ENCODE measurements at regions not wholly inside any gene's neighbourhood (a gene's known extent, or its start where the extent isn't known, plus 50 kb on each side); places are given as distances from the start of the nearest gene placed in this dataset.

DNA sequence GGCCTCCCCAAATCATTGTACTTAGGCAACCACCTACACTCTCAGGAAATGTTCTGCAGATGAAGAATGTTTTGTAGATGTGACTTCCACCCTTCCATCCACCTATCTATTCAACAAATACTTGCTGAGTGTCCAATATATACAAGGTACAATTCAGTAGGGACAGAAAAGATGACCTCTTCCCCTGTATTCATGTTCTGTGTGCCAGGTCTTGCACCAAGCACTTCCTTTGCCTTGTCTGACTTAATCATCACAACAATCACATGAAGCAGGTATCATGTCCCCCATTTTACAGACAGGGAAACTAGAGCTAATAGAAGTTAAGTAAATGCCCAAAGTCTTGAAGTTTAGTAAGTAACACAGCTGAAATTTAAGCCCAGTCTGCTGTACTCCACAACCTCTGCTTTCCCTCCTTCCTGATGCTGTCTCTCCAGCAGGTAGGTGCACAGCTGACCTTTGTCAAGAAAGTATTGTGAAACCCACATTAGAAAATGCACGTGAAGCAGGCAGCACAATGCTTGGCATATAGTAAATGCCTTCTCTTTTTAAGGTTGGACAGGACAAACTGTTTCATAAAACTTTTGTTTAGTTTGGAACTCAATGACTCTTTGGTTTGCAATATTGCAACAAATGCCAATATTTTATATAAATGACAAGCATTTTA lies 296.5 kb downstream of the DEPDC1B start:
- intact Hi-C loops (cut with micrococcal nuclease): no loop called here
- H3K36me3 Mint-ChIP-seq: no peaks in the 10 kb centered on the region
- no peaks in the 10 kb centered on the region for H3K27me3 Mint-ChIP-seq
- peaks cover 2% of the 10 kb centered on the region for H3K9me3 Mint-ChIP-seq
- no peak overlapping the region for H3K27ac Mint-ChIP-seq
- H3K4me3 Mint-ChIP-seq: no peak overlapping the region
- no peaks in the 10 kb centered on the region for H3K4me1 Mint-ChIP-seq (ENCODE audit: low read depth)
- POLR2A ChIA-PET: no interaction called here
- CTCF ChIA-PET: no interaction called here
- no peak for DNase-seq

DNA sequence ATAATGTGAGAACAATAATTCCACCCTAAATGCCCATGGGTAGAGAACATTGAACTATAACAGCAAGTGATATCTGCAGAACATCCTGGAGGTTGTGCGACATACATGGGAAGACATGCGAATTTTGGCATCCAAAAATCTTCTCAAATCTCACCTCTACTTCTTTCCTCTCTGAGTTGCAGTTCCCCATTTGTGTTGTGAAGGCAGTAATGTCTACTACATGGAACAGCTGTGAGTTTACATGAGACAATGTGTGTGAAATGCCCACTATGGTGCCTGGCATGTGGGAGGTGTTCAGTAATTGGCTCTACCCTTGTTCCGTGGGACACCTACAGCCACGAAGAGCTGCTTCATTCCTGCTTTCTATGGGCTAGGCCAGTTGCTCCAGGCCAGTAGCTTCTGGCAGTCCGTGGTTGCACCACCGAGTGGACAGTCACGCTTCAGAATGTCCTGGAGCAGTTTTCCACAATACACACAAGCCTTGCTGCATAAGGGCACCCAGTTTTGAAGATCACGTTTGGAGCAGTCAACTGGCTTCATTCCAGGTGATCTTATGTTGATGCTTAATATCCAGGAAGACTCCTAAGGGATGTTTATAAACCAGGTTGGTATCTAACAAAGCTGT lies 297.7 kb downstream of the DEPDC1B start:
- DNase-seq: no peak
- POLR2A ChIA-PET: no interaction called here
- H3K27ac Mint-ChIP-seq: no peak overlapping the region
- H3K4me1 Mint-ChIP-seq (ENCODE audit: low read depth): no peaks in the 10 kb centered on the region
- H3K27me3 Mint-ChIP-seq: no peaks in the 10 kb centered on the region
- peaks cover 2% of the 10 kb centered on the region for H3K9me3 Mint-ChIP-seq
- H3K4me3 Mint-ChIP-seq: no peak overlapping the region
- CTCF ChIA-PET: no interaction called here
- intact Hi-C loops (cut with micrococcal nuclease): no loop called here
- H3K36me3 Mint-ChIP-seq: no peaks in the 10 kb centered on the region

GRCh38 chr5:60401526-60401925 lies 298.4 kb downstream of the DEPDC1B start:
- intact Hi-C loops (cut with micrococcal nuclease): no loop called here
- H3K36me3 Mint-ChIP-seq: no peaks in the 10 kb centered on the region
- peaks cover 2% of the 10 kb centered on the region for H3K9me3 Mint-ChIP-seq
- ChIA-PET CTCF (no interaction called here), POLR2A (no interaction called here)
- no peak overlapping the region for H3K4me3 Mint-ChIP-seq
- H3K27ac Mint-ChIP-seq: no peak overlapping the region
- DNase-seq: no peak
- no peaks in the 10 kb centered on the region for H3K27me3 Mint-ChIP-seq
- no peaks in the 10 kb centered on the region for H3K4me1 Mint-ChIP-seq (ENCODE audit: low read depth)

DNA sequence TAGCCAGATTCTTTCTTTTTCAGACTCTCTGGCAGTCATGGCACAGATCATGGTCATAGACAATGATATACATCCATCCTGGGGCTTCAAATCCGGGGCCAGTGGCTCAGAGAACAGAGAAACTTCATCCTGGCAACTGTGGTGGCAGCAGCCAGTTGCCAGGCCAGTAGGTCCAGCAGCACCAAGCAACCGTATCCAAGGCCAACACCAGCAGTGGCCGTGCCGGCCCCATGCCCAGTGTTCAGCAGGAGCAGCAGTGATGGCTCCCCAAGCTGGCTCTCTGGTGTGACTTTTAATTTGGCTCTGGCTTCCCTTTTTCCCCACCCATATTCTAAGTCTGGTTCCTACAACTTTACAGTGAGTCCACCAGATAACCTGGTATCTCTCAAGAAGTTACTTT lies 300.5 kb downstream of the DEPDC1B start:
- H3K4me1 Mint-ChIP-seq (ENCODE audit: low read depth): no peaks in the 10 kb centered on the region
- DNase-seq: no peak
- H3K36me3 Mint-ChIP-seq: no peaks in the 10 kb centered on the region
- H3K27ac Mint-ChIP-seq: no peak overlapping the region
- H3K9me3 Mint-ChIP-seq: no peaks in the 10 kb centered on the region
- ChIA-PET CTCF (no interaction called here), POLR2A (no interaction called here)
- H3K4me3 Mint-ChIP-seq: no peak overlapping the region
- H3K27me3 Mint-ChIP-seq: no peaks in the 10 kb centered on the region
- intact Hi-C loops (cut with micrococcal nuclease): no loop called here

DNA sequence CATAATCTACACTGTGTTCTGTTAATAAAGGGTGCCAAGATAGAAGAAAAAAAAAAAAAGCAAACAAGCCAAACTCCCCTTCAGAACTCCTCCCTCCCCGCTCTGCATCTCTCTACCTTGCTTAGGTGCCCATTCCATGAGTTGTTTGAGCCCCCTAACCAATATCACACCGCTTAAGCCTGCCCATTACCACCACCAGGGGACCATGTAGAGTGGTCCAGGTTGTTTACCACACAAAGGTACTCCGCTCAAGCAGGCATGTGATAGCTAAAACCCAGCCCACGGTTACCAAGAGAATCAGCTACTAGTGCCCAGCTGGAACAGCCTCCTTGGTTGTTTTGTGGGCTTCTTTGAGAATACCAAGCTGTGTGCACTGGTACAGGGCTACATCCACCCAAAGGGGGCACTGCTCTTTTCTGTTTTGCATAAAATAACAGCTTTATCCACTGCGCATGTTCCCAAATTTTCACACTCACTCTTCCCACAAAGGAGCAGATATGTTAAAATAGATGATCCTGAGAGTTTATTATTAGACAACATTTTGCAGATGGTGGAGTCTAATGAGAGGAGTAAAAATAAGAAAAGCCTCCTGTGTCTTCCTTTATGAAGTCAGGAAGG lies 304.1 kb downstream of the DEPDC1B start:
- POLR2A ChIA-PET: no interaction called here
- CTCF ChIA-PET: no interaction called here
- DNase-seq: no peak
- H3K27ac Mint-ChIP-seq: no peak overlapping the region
- no peaks in the 10 kb centered on the region for H3K9me3 Mint-ChIP-seq
- H3K27me3 Mint-ChIP-seq: no peaks in the 10 kb centered on the region
- no peaks in the 10 kb centered on the region for H3K4me1 Mint-ChIP-seq (ENCODE audit: low read depth)
- intact Hi-C loops (cut with micrococcal nuclease): no loop called here
- H3K36me3 Mint-ChIP-seq: no peaks in the 10 kb centered on the region
- H3K4me3 Mint-ChIP-seq: no peak overlapping the region

- H3K27ac Mint-ChIP-seq: no peak overlapping the region
- no peak for DNase-seq
- H3K9me3 Mint-ChIP-seq: no peaks in the 10 kb centered on the region
- ChIA-PET CTCF (no interaction called here), POLR2A (no interaction called here)
- H3K36me3 Mint-ChIP-seq: no peaks in the 10 kb centered on the region
- no peak overlapping the region for H3K4me3 Mint-ChIP-seq
- H3K27me3 Mint-ChIP-seq: no peaks in the 10 kb centered on the region
- H3K4me1 Mint-ChIP-seq (ENCODE audit: low read depth): no peaks in the 10 kb centered on the region
- intact Hi-C loops (cut with micrococcal nuclease): no loop called here
These were observed 312.9 kb downstream of the DEPDC1B start for GRCh38 chr5:60387051-60387440.

DNA sequence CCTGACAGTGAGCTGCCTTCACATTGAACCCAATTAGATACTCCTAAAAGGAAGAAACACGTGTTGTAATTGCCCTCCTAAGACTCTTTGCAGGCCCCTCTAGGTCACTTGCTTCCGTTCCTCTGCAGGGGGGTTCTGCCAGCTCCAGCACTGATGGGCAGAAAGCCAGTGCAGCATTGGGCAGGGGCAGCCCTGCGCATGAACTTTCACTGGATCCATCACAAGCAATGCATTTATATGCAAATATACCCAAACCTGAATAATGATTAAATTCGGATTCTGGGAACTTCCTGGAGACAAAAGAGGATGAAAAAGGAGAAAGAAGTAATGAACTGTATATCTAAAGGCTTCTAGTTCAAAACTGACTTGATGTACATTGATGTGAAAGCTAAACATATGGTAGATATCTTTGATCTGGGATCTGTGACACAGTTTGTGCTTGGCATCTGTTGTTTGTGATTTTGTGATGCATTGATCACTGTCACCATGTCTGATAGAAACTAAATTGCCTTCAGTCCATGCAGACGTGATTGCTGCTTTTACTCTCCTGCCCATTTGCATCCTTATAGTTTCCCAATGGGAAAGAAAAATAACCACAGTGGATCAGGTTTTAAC lies 313.4 kb downstream of the DEPDC1B start:
- POLR2A ChIA-PET: no interaction called here
- no peaks in the 10 kb centered on the region for H3K36me3 Mint-ChIP-seq

DNA sequence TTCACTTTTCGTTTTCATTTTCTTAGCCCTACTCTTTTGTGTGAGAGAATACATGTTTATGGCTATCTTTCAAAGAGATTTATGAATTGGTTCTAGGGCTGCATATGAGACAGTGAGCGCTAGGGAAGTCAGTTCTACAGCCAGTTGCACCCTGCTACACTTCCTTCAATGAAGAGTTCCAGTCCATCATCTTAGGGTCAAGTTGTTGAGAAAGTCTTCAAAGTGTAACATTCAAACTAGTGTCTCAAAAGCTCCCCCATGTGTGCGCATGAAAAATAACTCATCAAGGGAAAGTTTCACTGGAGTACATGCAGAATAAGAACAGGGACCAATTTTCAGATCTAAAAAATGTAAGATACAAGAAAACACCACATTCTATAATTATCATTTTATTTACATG lies 317.2 kb downstream of the DEPDC1B start:
- intact Hi-C loops (cut with micrococcal nuclease): loop anchor here (5.0 kb wide), 1 partner anchor 570 kb away; no protein-coding TSS in a partner anchor
- H3K4me1 Mint-ChIP-seq (ENCODE audit: low read depth): no peaks in the 10 kb centered on the region
- no peaks in the 10 kb centered on the region for H3K27me3 Mint-ChIP-seq
- no peak overlapping the region for H3K4me3 Mint-ChIP-seq
- POLR2A ChIA-PET: no interaction called here
- CTCF ChIA-PET: no interaction called here
- DNase-seq: no peak
- H3K36me3 Mint-ChIP-seq: no peaks in the 10 kb centered on the region
- no peaks in the 10 kb centered on the region for H3K9me3 Mint-ChIP-seq
- H3K27ac Mint-ChIP-seq: no peak overlapping the region

More for the DNA sequence above, 313.4 kb downstream of the DEPDC1B start:
- intact Hi-C loops (cut with micrococcal nuclease): no loop called here
- CTCF ChIA-PET: no interaction called here
- no peak for DNase-seq
- no peaks in the 10 kb centered on the region for H3K4me1 Mint-ChIP-seq (ENCODE audit: low read depth)
- H3K4me3 Mint-ChIP-seq: no peak overlapping the region
- H3K27ac Mint-ChIP-seq: no peak overlapping the region
- H3K27me3 Mint-ChIP-seq: no peaks in the 10 kb centered on the region
- H3K9me3 Mint-ChIP-seq: no peaks in the 10 kb centered on the region

- POLR2A ChIA-PET: interaction anchor here (1.0 kb wide), 1 partner anchor 15 kb away, joined by 3 read pairs; no protein-coding TSS in a partner anchor
- no peaks in the 10 kb centered on the region for H3K36me3 Mint-ChIP-seq
- CTCF ChIA-PET: no interaction called here
These were observed 320.1 kb downstream of the DEPDC1B start for GRCh38 chr5:60379907-60380306.

DNA sequence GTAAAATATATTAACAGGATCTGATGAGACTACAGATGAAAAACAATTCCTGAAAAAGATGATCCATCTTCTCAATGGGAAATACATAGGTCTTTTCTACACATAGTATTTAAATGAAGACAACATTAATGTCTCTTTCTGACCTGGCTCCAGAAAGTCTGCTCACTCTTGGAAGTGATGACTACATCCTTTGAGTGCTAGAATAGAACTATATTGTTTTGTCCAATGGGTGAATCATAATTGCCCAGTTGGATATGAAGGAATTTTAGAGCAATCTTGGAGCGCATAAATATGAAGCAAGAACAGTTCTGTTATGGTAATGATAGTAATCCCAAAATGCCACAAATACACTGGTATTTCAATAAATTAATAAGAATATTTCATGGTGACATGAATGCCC lies 322.1 kb downstream of the DEPDC1B start:
- no peak for DNase-seq
- H3K36me3 Mint-ChIP-seq: no peaks in the 10 kb centered on the region
- H3K9me3 Mint-ChIP-seq: no peaks in the 10 kb centered on the region
- H3K27me3 Mint-ChIP-seq: no peaks in the 10 kb centered on the region
- no peaks in the 10 kb centered on the region for H3K4me1 Mint-ChIP-seq (ENCODE audit: low read depth)
- POLR2A ChIA-PET: no interaction called here
- no peak overlapping the region for H3K27ac Mint-ChIP-seq
- no peak overlapping the region for H3K4me3 Mint-ChIP-seq
- CTCF ChIA-PET: no interaction called here
- intact Hi-C loops (cut with micrococcal nuclease): no loop called here

More at GRCh38 chr5:60379907-60380306, 320.1 kb downstream of the DEPDC1B start:
- Mint-ChIP-seq H3K4me1 (ENCODE audit: low read depth) (no peaks in the 10 kb centered on the region), H3K27me3 (no peaks in the 10 kb centered on the region), H3K9me3 (no peaks in the 10 kb centered on the region), H3K4me3 (no peak overlapping the region), H3K27ac (no peak overlapping the region)
- DNase-seq: no peak
- intact Hi-C loops (cut with micrococcal nuclease): loop anchor here (5.0 kb wide), 1 partner anchor 568 kb away; no protein-coding TSS in a partner anchor

- H3K36me3 Mint-ChIP-seq: no peaks in the 10 kb centered on the region
- CTCF ChIA-PET: no interaction called here
- H3K27ac Mint-ChIP-seq: no peak overlapping the region
- DNase-seq: no peak
- intact Hi-C loops (cut with micrococcal nuclease): no loop called here
- POLR2A ChIA-PET: no interaction called here
- no peaks in the 10 kb centered on the region for H3K4me1 Mint-ChIP-seq (ENCODE audit: low read depth)
- no peak overlapping the region for H3K4me3 Mint-ChIP-seq
- H3K9me3 Mint-ChIP-seq: no peaks in the 10 kb centered on the region
- no peaks in the 10 kb centered on the region for H3K27me3 Mint-ChIP-seq
These were observed 323.1 kb downstream of the DEPDC1B start for GRCh38 chr5:60376860-60377259.

DNA sequence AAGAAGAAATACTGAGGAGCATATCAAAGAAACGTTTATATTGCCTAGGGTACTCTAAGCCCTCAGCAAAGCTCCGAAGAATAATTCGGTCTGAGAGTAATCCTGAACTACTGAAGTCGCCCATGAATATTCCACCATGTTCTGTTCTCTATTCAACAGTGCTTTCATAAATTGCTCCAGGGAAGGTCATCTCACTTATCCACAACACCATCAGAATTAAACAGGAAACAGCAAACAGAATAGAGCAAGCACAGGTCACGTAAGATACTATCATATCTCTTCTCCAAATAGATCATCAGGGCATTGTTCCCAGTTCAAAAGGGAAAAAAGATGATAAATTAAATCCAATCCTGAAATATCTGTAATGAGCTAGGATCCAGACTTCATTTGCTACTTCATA lies 325.6 kb downstream of the DEPDC1B start:
- peaks cover 2% of the 10 kb centered on the region for H3K9me3 Mint-ChIP-seq
- no peak overlapping the region for H3K27ac Mint-ChIP-seq
- DNase-seq: no peak
- CTCF ChIA-PET: no interaction called here
- intact Hi-C loops (cut with micrococcal nuclease): no loop called here
- no peak overlapping the region for H3K4me3 Mint-ChIP-seq
- no peaks in the 10 kb centered on the region for H3K36me3 Mint-ChIP-seq
- H3K4me1 Mint-ChIP-seq (ENCODE audit: low read depth): no peaks in the 10 kb centered on the region
- POLR2A ChIA-PET: no interaction called here
- no peaks in the 10 kb centered on the region for H3K27me3 Mint-ChIP-seq

- H3K27me3 Mint-ChIP-seq: no peaks in the 10 kb centered on the region
- H3K4me3 Mint-ChIP-seq: no peak overlapping the region
- H3K27ac Mint-ChIP-seq: no peak overlapping the region
- intact Hi-C loops (cut with micrococcal nuclease): no loop called here
- no peak for DNase-seq
- no peaks in the 10 kb centered on the region for H3K36me3 Mint-ChIP-seq
- ChIA-PET CTCF (no interaction called here), POLR2A (no interaction called here)
- peaks cover 2% of the 10 kb centered on the region for H3K9me3 Mint-ChIP-seq
- no peaks in the 10 kb centered on the region for H3K4me1 Mint-ChIP-seq (ENCODE audit: low read depth)
These were observed 327.2 kb downstream of the DEPDC1B start for GRCh38 chr5:60372786-60373185.
